Duodenal mucosa (tissue), 2 donors: ENCODE measurements at regions not wholly inside any gene's neighbourhood (a gene's known extent, or its start where the extent isn't known, plus 50 kb on each side); places are given as distances from the start of the nearest gene placed in this dataset.

Source experiments
- H3K27ac ChIP-seq: one replicate; pipeline ENCODE4 v1.7.0; 2013; ENCODE audit warnings: low read depth, low read length
- H3K27me3 ChIP-seq, 2 donors: one replicate each; pipeline ENCODE4 v1.7.0; 2013; ENCODE audit warnings: low read length in 2 of 2, control low read depth in 1 of 2; ENCODE audit not compliant: insufficient read depth in 2 of 2, control insufficient read depth in 1 of 2
- H3K36me3 ChIP-seq, 2 donors: one replicate each; pipeline ENCODE4 v1.7.0; 2013; ENCODE audit warnings: low read length in 2 of 2, control low read depth in 1 of 2; ENCODE audit not compliant: insufficient read depth in 2 of 2, control insufficient read depth in 1 of 2
- H3K4me1 ChIP-seq, 2 donors: one replicate each; pipeline ENCODE4 v1.7.0; 2013; ENCODE audit warnings: low read length in 2 of 2, control low read depth in 1 of 2; ENCODE audit not compliant: insufficient read depth in 2 of 2, control insufficient read depth in 1 of 2
- H3K4me3 ChIP-seq, 2 donors: one replicate each; pipeline ENCODE4 v1.7.0; 2013; ENCODE audit warnings: low read length in 2 of 2, low read depth in 1 of 2
- H3K9ac ChIP-seq, 2 donors: one replicate each; pipeline ENCODE4 v1.7.0; 2013; ENCODE audit warnings: low read length in 2 of 2, low read depth in 1 of 2
- H3K9me3 ChIP-seq, 2 donors: one replicate each; pipeline ENCODE4 v1.7.0; 2013; ENCODE audit warnings: low read length in 2 of 2, control low read depth in 1 of 2; ENCODE audit not compliant: control insufficient read depth in 1 of 2

DNA sequence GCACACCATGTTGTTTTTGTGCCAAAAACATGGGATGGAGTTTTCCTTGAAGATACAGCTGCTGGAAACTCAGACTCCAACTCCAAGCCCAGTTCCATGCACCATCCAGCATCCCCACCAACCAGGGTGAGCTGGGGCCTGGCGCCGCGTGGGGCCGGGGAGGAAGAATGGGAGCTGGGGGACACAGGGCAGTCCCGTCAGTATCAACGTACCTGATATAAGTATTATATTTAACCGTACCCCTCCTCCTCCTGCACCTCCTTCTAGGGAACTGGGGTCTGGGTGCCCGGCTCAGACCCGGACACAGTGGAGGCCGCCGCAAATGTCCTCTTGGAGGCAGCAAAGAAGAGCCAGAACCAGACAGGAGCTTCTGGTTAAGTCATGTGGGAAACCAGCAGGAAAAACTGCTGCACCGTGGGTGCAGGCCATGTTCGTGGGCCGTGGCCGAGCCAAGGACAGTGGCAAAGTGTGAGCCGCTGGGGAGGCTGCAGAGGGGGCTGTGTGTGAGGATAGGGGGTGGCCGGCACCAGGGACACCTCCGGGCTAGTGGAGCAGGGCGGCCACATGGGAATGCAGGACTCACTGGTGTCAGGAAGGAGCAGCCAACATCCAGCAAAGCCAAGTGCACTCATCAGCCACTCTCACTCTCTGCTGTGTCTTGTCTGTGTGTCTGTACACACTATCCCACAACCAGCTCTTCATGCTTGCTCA is 112.6 kb downstream of the TMEM18 start:
- H3K4me1 ChIP-seq, result no peaks in the 10 kb centered on the region
- no peaks in the 10 kb centered on the region for H3K36me3 ChIP-seq
- H3K9ac ChIP-seq, result no peak overlapping the region
- H3K27me3 ChIP-seq, result no peaks in the 10 kb centered on the region
- no peak overlapping the region for H3K27ac ChIP-seq
- no peaks in the 10 kb centered on the region for H3K9me3 ChIP-seq
- H3K4me3 ChIP-seq, result no peak overlapping the region

DNA sequence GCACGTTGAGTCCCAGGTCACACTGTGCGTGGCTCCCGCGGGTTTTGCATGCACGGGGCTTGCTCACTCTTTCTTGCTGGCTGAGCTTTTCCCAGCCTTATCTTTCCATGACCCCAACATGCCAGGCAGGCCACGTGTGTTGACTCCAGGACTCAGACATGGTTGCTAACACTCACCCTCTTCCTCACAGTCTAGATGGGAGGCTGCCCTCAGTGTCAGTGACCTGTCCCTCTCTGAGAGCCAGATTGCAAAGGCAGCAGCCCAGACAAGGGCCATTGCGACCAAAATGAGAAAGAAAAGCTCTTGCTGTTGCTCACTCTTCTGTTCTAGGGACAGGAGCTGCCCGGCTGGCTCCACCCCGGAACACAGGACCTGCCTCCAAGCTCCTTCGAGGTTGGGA is 113.7 kb downstream of the TMEM18 start:
- no peaks in the 10 kb centered on the region for H3K27me3 ChIP-seq
- no peaks in the 10 kb centered on the region for H3K36me3 ChIP-seq
- no peaks in the 10 kb centered on the region for H3K4me1 ChIP-seq
- H3K27ac ChIP-seq, result no peak overlapping the region
- H3K4me3 ChIP-seq, result no peak overlapping the region
- H3K9me3 ChIP-seq, result no peaks in the 10 kb centered on the region
- no peak overlapping the region for H3K9ac ChIP-seq

DNA sequence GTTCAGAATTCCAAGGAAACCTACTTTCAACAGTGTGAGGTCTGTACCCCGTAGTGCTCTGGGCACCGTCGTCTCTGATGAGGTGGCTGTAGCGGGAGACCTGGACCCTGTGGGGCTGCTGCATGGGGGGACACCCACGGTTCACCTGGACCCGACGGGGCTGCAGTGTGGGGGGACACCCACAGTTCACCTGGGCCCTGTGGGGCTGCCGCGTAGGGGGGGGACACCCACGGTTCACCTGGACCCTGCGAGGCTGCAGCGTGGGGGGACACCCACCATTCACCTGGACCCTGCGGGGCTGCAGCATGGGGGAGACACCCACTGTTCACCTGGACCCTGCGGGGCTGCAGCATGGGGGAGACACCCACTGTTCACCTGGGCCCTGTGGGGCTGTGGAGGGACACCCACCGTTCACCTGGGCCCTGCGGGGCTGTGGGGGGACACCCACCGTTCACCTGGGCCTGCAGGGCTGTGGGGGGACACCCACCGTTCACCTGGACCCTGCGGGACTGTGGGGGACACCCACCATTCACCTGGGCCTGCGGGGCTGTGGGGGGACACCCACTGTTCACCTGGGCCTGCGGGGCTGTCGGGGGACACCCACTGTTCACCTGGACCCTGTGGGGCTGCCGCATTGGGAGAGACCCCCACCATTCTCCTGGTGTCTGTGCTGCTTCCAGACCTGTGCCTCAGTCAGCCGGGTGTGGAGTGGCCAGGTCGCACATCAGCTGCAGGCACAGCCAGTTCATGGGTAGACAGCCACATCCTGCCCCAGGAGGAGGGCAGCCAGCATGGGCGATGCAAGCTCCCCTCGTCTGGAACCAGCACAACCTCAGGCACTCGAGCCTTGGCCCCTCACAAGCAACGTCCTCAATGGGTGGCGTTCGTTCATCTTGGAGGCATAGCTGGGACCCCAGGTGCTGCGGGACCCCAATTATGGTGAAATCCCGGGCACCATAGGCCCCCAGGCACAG is 114.5 kb downstream of the TMEM18 start:
- Histone ChIP-seq H3K9me3 (no peaks in the 10 kb centered on the region), H3K9ac (no peak overlapping the region), H3K27me3 (no peaks in the 10 kb centered on the region), H3K36me3 (no peaks in the 10 kb centered on the region), H3K4me1 (no peaks in the 10 kb centered on the region), H3K4me3 (no peak overlapping the region), H3K27ac (no peak overlapping the region)

DNA sequence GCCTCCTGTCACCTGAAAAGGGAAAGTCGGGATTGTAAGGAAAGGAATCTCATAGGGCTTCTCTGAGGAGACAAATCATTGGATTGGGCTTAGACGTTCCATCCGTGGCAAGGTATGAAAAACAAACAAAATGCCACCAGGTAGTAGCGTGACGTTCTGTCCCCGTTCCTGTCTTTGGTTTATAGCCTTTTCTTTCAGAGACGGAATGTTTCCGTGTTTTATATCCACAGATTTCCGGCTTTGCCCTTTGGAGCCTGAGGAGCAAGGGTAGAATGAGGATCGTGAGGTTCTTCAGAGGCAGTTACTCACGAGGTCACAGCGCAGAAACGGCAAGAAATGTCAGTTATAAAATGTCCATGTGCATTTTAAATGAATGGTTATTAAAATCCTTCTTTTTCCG is 118.3 kb downstream of the TMEM18 start:
- Histone ChIP-seq H3K9ac (no peak overlapping the region), H3K27ac (no peak overlapping the region), H3K27me3 (peaks cover 0 to 2% of the 10 kb centered on the region in 2 donors), H3K4me3 (no peak overlapping the region), H3K4me1 (no peaks in the 10 kb centered on the region), H3K36me3 (no peaks in the 10 kb centered on the region), H3K9me3 (no peaks in the 10 kb centered on the region)

DNA sequence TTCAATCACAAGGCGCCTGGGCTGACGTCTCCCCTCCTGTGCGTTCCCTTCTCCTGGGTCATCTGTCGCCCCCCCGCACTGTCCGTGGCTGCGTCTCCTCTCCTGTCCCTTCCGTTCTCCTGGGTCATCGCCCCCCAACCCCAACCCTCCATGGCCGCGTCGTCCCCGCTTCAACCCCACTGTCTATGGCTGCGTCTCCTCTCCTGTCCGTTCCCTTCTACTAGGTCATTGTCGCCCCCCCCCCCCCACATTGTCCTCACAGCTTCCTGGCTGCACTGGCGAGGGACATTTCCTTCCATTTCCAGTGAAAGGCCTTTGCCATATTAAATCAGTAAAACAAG is 118.9 kb downstream of the TMEM18 start:
- Histone ChIP-seq H3K9ac (no peak overlapping the region), H3K27ac (no peak overlapping the region), H3K36me3 (no peaks in the 10 kb centered on the region), H3K4me1 (no peaks in the 10 kb centered on the region), H3K9me3 (no peaks in the 10 kb centered on the region), H3K4me3 (no peak overlapping the region), H3K27me3 (peaks cover 0 to 2% of the 10 kb centered on the region in 2 donors)

DNA sequence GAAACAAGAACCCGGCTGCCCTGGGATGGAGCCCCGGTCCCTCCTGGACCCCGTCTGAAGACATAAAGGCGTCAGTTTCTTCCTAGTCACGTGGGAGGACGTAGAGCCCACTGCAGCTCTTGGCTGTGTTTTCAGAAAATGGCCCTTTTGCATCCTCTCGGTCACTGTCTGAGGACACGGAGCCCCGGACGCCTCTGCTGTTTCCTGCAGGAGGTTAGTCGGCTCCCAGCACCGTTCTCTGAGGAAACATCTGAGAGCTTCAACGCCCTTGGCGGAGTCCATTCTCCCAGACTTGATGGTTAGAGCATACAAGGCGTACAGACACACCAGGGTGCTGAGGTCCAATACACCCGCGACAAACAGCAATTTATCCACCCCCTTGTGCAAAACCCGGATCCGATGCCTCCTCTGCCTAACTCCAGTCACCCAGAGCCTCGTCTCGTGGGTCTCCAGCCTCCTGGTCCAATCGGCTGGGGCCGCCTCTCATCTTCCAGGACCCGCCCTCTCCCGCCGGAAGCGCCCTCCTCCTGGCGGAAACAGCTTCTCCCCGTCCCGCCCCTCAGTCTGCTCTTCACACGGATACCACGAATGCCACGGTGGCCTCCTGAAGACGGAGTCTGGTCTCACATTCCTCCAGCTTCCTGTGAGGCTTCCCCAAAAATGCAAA is 119.4 kb downstream of the TMEM18 start:
- Histone ChIP-seq H3K36me3 (no peaks in the 10 kb centered on the region), H3K9ac (no peak overlapping the region), H3K27me3 (peaks cover 0 to 2% of the 10 kb centered on the region in 2 donors), H3K27ac (no peak overlapping the region), H3K9me3 (no peaks in the 10 kb centered on the region), H3K4me1 (no peaks in the 10 kb centered on the region), H3K4me3 (no peak overlapping the region)

DNA sequence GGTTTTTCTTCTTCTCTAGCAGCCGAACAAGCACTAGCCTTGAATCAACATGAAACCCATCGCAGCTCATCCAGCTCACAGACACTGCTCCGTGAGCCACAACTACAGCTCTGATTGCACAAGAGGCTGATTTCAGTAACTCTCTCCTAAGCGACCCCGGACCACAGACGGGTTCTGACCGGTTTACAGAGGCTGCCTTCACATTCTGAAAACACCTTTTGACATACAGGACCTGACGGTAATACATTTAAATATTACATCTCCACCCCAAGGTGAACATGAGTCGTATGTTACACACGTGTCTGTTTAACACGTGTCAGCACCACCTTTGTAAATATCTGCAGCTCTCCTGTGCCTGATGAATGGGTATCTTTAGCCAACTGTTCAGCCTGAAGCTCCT is 120.7 kb downstream of the TMEM18 start:
- Histone ChIP-seq H3K4me1 (no peaks in the 10 kb centered on the region), H3K27me3 (peaks cover 0 to 2% of the 10 kb centered on the region in 2 donors), H3K9me3 (no peaks in the 10 kb centered on the region), H3K4me3 (no peak overlapping the region), H3K36me3 (no peaks in the 10 kb centered on the region), H3K9ac (no peak overlapping the region), H3K27ac (no peak overlapping the region)

DNA sequence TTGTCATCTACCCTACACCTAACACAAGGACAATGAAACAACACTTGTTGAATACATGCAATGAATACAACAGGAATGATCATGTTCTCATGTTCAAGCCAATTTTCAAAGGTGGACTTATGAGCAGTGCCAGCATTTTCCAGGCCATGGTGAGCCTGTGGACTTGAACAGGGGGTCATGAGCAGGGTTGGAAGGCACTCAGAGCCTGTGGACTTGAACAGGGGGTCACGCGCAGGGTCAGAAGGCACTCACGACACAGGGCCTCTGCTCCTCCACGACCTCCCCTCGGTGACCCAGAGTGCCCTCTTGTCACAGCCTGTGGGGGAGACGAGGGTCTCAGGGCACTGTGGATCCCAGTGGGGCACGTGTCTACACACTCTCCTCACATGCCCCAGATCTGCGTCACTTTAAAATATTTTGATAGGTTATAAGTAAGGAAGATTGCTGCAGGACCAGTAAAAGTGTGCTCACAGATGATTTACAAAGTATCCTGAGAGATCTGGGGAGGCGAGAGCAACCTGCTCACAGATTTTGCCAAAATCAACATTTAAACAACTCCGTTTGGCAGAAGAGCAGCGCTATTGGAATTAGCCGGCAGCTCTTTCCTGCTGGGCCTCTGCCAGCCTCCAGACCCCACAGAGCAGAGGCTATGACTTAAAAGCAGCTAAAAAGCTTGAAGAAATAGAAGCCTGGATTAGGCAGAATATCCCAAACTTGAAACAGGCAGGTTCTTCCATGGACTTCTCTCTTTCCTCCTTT is 121.9 kb downstream of the TMEM18 start:
- no peak overlapping the region for H3K27ac ChIP-seq
- no peaks in the 10 kb centered on the region for H3K36me3 ChIP-seq
- peaks cover 0 to 2% of the 10 kb centered on the region in 2 donors for H3K27me3 ChIP-seq
- H3K4me1 ChIP-seq, result no peaks in the 10 kb centered on the region
- H3K4me3 ChIP-seq, result no peak overlapping the region
- H3K9me3 ChIP-seq, result no peaks in the 10 kb centered on the region
- no peak overlapping the region for H3K9ac ChIP-seq

DNA sequence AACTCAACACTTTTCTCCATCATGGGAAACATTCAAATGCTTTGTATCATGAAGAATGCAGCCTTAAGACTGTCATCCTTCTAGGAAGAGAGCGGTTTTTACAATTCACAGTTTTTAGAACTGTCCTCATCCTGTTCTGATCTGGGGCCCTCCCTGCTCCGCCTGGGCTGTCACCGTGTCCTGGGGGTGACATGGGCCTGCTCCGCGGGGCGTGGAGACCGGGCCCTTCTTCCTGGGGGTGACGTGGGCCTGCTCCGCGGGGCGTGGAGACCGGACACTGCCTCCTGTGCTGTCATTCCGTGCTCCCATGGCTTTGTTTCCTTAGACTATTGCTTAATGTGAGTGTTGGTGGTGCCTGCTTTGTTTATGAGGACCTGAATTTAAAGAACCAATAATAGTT is 122.8 kb downstream of the TMEM18 start:
- Histone ChIP-seq H3K4me3 (no peak overlapping the region), H3K9me3 (no peaks in the 10 kb centered on the region), H3K4me1 (no peaks in the 10 kb centered on the region), H3K27me3 (peaks cover 0 to 2% of the 10 kb centered on the region in 2 donors), H3K27ac (no peak overlapping the region), H3K9ac (no peak overlapping the region), H3K36me3 (no peaks in the 10 kb centered on the region)
